HG03442 (cell line): ENCODE measurements at regions not wholly inside any gene's neighbourhood (a gene's known extent, or its start where the extent isn't known, plus 50 kb on each side); places are given as distances from the start of the nearest gene placed in this dataset.

Source experiments
- ATAC-seq: cut with Tn5 transposase; IDR thresholded peaks from one replicate; pipeline ENCODE4 v1.9.1; 2021; ENCODE audit warnings: mild to moderate bottlenecking, moderate library complexity; ENCODE audit not compliant: unreplicated experiment

- ATAC-seq: no peak
Observed at GRCh38 chr5:145510769-145511168, 324.4 kb downstream of the PRELID2 start.

- ATAC-seq: no peak
Observed at GRCh38 chr5:145510324-145510723, 324.8 kb downstream of the PRELID2 start.

- ATAC-seq: no peak
Observed at GRCh38 chr5:145509336-145510136, 325.6 kb downstream of the PRELID2 start.

GRCh38 chr5:145506185-145506850, 328.8 kb downstream of the PRELID2 start:
- ATAC-seq: no peak

GRCh38 chr5:145502906-145503305, 332.2 kb downstream of the PRELID2 start:
- ATAC-seq: no peak

- no peak for ATAC-seq
Observed at GRCh38 chr5:145500710-145501109, 334.4 kb downstream of the PRELID2 start.

GRCh38 chr5:145499483-145499882, 335.7 kb downstream of the PRELID2 start:
- ATAC-seq: no peak

- no peak for ATAC-seq
Observed at GRCh38 chr5:145497052-145497451, 338.1 kb downstream of the PRELID2 start.

GRCh38 chr5:145495741-145496140, 339.4 kb downstream of the PRELID2 start:
- no peak for ATAC-seq

GRCh38 chr5:145495196-145495595, 339.9 kb downstream of the PRELID2 start:
- no peak for ATAC-seq

- ATAC-seq: no peak
Observed at GRCh38 chr5:145493435-145493834, 341.7 kb downstream of the PRELID2 start.

- no peak for ATAC-seq
Observed at GRCh38 chr5:145489516-145489915, 345.6 kb downstream of the PRELID2 start.

- no peak for ATAC-seq
Observed at GRCh38 chr5:145484158-145484557, 351.0 kb downstream of the PRELID2 start.

GRCh38 chr5:145483212-145483611, 351.9 kb downstream of the PRELID2 start:
- ATAC-seq: no peak

- no peak for ATAC-seq
Observed at GRCh38 chr5:145479857-145480256, 355.3 kb downstream of the PRELID2 start.

- ATAC-seq: no peak
Observed at GRCh38 chr5:145479271-145479670, 355.9 kb downstream of the PRELID2 start.

GRCh38 chr5:145478651-145479050, 356.5 kb downstream of the PRELID2 start:
- ATAC-seq: no peak

- ATAC-seq: no peak
Observed at GRCh38 chr5:145473042-145473642, 362.0 kb downstream of the PRELID2 start.

GRCh38 chr5:145471831-145472612, 363.1 kb downstream of the PRELID2 start:
- ATAC-seq: no peak

GRCh38 chr5:145471026-145471425, 364.1 kb downstream of the PRELID2 start:
- ATAC-seq: no peak

- ATAC-seq: no peak
Observed at GRCh38 chr5:145470396-145470979, 364.7 kb downstream of the PRELID2 start.
